OCI-LY1 (cell line): ENCODE measurements at regions not wholly inside any gene's neighbourhood (a gene's known extent, or its start where the extent isn't known, plus 50 kb on each side); places are given as distances from the start of the nearest gene placed in this dataset.
A peak's percentile ranks its signal among the peaks of the same experiment; 100 is the strongest.

Source experiments
- H2AFZ ChIP-seq: fragments of 200-600 bp; sonication (generic), shearing (Covaris generic); 2 replicates; pipeline ENCODE4 v1.6.0; 2014; ENCODE audit warnings: antibody characterized with exemption, mild to moderate bottlenecking, low read length
- H3F3A ChIP-seq: fragments of 200-600 bp; sonication (generic), shearing (Covaris generic); 2 replicates; pipeline ENCODE4 v1.6.0; 2014; ENCODE audit warnings: mild to moderate bottlenecking, antibody characterized with exemption, low read length, moderate library complexity; ENCODE audit not compliant: insufficient read depth
- H3K27ac ChIP-seq: fragments of 200-600 bp; sonication (generic); 2 replicates; pipeline ENCODE4 v1.5.1; 2014; ENCODE audit warnings: low read length, mixed run types, mild to moderate bottlenecking, low read depth; ENCODE audit not compliant: poor library complexity, severe bottlenecking
- H3K27me3 ChIP-seq: fragments of 200-600 bp; sonication (generic); 2 replicates; pipeline ENCODE4 v1.6.0; 2014; ENCODE audit warnings: antibody characterized with exemption, mild to moderate bottlenecking, low read length, moderate library complexity; ENCODE audit not compliant: insufficient read depth
- H3K36me3 ChIP-seq: fragments of 200-600 bp; sonication (generic); 2 replicates; pipeline ENCODE4 v1.6.1; 2014; ENCODE audit warnings: mild to moderate bottlenecking, antibody characterized with exemption, low read length, moderate library complexity, mixed read lengths; ENCODE audit not compliant: insufficient read depth
- H3K4me1 ChIP-seq: fragments of 200-600 bp; sonication (generic); 2 replicates; pipeline ENCODE4 v1.5.1; 2014; ENCODE audit warnings: mild to moderate bottlenecking, low read length, moderate library complexity; ENCODE audit not compliant: insufficient read depth, severe bottlenecking
- H3K4me2 ChIP-seq: fragments of 200-600 bp; sonication (generic), shearing (Covaris generic); 2 replicates; pipeline ENCODE4 v1.6.1; 2014; ENCODE audit warnings: low read length
- H3K4me3 ChIP-seq: fragments of 200-600 bp; sonication (generic); 2 replicates; pipeline ENCODE4 v1.5.1; 2014; ENCODE audit warnings: low read length, low read depth, mild to moderate bottlenecking, mixed read lengths; ENCODE audit not compliant: poor library complexity, severe bottlenecking
- H3K79me2 ChIP-seq: fragments of 200-600 bp; shearing (Covaris generic); 2 replicates; pipeline ENCODE4 v1.6.1; 2016; ENCODE audit warnings: mixed run types, low read length, mixed read lengths; ENCODE audit not compliant: insufficient read depth
- H3K9ac ChIP-seq: fragments of 200-600 bp; sonication (generic), shearing (Covaris generic); 2 replicates; pipeline ENCODE4 v1.6.1; 2014; ENCODE audit warnings: mild to moderate bottlenecking, low read length, mixed read lengths
- H3K9me2 ChIP-seq: fragments of 200-600 bp; sonication (generic), shearing (Covaris generic); 2 replicates; pipeline ENCODE4 v1.6.1; 2014; ENCODE audit warnings: low read depth, mild to moderate bottlenecking, low read length, mixed read lengths
- H3K9me3 ChIP-seq: fragments of 200-600 bp; shearing (Covaris generic); 2 replicates; pipeline ENCODE4 v1.6.1; 2014; ENCODE audit warnings: low read length, mixed read lengths
- H4K20me1 ChIP-seq: fragments of 200-600 bp; sonication (generic), shearing (Covaris generic); 2 replicates; pipeline ENCODE4 v1.6.0; 2016; ENCODE audit warnings: mild to moderate bottlenecking, low read length; ENCODE audit not compliant: insufficient read depth
- CTCF ChIP-seq: fragments of 200-600 bp; sonication (generic), shearing (Covaris generic); IDR thresholded peaks from 2 replicates; pipeline ENCODE4 v1.5.1; 2017; ENCODE audit warnings: mild to moderate bottlenecking, antibody characterized with exemption, low read length, moderate library complexity, mixed read lengths
- EZH2 ChIP-seq: fragments of 200-600 bp; sonication (generic), shearing (Covaris generic); IDR thresholded peaks from 2 replicates; pipeline ENCODE4 v1.8.0; 2017; ENCODE audit warnings: borderline replicate concordance, mixed run types, mild to moderate bottlenecking, antibody characterized with exemption, low read length, moderate library complexity, mixed read lengths

DNA sequence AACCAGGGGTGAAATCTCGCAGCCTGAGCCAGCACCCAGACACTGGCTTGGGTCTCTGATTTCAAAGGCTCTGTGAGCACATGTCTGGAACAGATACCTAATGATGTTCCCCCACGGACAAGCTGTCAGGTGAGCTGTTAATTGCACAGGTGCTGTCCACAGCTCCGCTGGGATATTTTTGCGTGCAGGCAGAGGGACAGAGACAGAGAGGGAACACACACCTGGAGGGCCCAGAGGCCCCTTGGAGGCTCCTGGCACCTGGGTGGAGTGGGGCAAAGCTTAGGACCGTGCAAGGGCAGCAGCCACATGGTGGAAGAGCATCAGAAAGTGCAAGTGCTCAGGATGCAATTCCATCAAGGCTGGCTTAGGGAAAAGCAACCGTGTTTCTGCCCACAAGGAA is 57.3 kb downstream of the ARL6IP4 start:
- H3F3A ChIP-seq, result no peaks in the 10 kb centered on the region
- H3K4me1 ChIP-seq, result peaks cover 40% of the 10 kb centered on the region
- H3K4me3 ChIP-seq, result no peak overlapping the region
- peaks cover 6% of the 10 kb centered on the region; the same call in 1 of the 2 replicates for H3K79me2 ChIP-seq
- no peaks in the 10 kb centered on the region for H3K9me3 ChIP-seq
- H3K9ac ChIP-seq, result no peak overlapping the region
- H3K4me2 ChIP-seq, result no peak overlapping the region
- TF ChIP-seq EZH2 (no peak), CTCF (no peak)
- H3K9me2 ChIP-seq, result no peaks in the 10 kb centered on the region
- no peaks in the 10 kb centered on the region for H3K27me3 ChIP-seq
- H3K36me3 ChIP-seq, result peaks cover 27% of the 10 kb centered on the region
- H3K27ac ChIP-seq, result peak overlapping the region; percentile 54
- H2AFZ ChIP-seq, result no peak overlapping the region
- H4K20me1 ChIP-seq, result no peaks in the 10 kb centered on the region

- H3K27ac ChIP-seq, result peak overlapping the region; percentile 54
- peaks cover 38% of the 10 kb centered on the region for H3K36me3 ChIP-seq
- no peak overlapping the region for H3K4me2 ChIP-seq
- no peaks in the 10 kb centered on the region for H3K9me3 ChIP-seq
- no peaks in the 10 kb centered on the region for H4K20me1 ChIP-seq
- no peak overlapping the region for H3K4me3 ChIP-seq
- H3K9me2 ChIP-seq, result no peaks in the 10 kb centered on the region
- no peak overlapping the region for H2AFZ ChIP-seq
- H3K27me3 ChIP-seq, result no peaks in the 10 kb centered on the region
- H3F3A ChIP-seq, result no peaks in the 10 kb centered on the region
- no peak overlapping the region for H3K9ac ChIP-seq
- peaks cover 6% of the 10 kb centered on the region; the same call in 1 of the 2 replicates for H3K79me2 ChIP-seq
- TF ChIP-seq CTCF (no peak), EZH2 (no peak)
- peaks cover 29% of the 10 kb centered on the region for H3K4me1 ChIP-seq
Measured at GRCh38 chr12:123036466-123037285, 56.2 kb downstream of the ARL6IP4 start.

GRCh38 chr12:123035841-123036240 is 55.4 kb downstream of the ARL6IP4 start:
- Histone ChIP-seq H2AFZ (no peak overlapping the region), H3F3A (no peaks in the 10 kb centered on the region), H3K4me2 (no peak overlapping the region), H3K9ac (no peak overlapping the region), H3K4me1 (peaks cover 21% of the 10 kb centered on the region), H3K27ac (no peak overlapping the region), H3K27me3 (no peaks in the 10 kb centered on the region), H3K79me2 (peaks cover 6% of the 10 kb centered on the region; the same call in 1 of the 2 replicates), H3K4me3 (no peak overlapping the region), H3K36me3 (peaks cover 46% of the 10 kb centered on the region), H3K9me2 (no peaks in the 10 kb centered on the region), H3K9me3 (no peaks in the 10 kb centered on the region), H4K20me1 (no peaks in the 10 kb centered on the region)
- TF ChIP-seq EZH2 (no peak), CTCF (no peak)
